GM18870 (cell line): ENCODE measurements at regions not wholly inside any gene's neighbourhood (a gene's known extent, or its start where the extent isn't known, plus 50 kb on each side); places are given as distances from the start of the nearest gene placed in this dataset.
"Not testable (repeated sequence)": the region's sequence is repeated elsewhere in the genome, so short reads cannot be mapped to it uniquely, and the experiment has no call there.

Experiments used
- ATAC-seq: cut with Tn5 transposase; IDR thresholded peaks from one replicate; pipeline ENCODE4 v1.9.1; 2021; ENCODE audit warnings: moderate library complexity; ENCODE audit not compliant: unreplicated experiment

- not testable (repeated sequence) for ATAC-seq
Measured at GRCh38 chr17:45585794-45586650, 95.5 kb upstream of the PLEKHM1 start.

- ATAC-seq, result not testable (repeated sequence)
Measured at GRCh38 chr17:45586651-45586934, 96.1 kb upstream of the PLEKHM1 start.

- not testable (repeated sequence) for ATAC-seq
Measured at GRCh38 chr17:45592433-45592923, 102.0 kb upstream of the PLEKHM1 start.

DNA sequence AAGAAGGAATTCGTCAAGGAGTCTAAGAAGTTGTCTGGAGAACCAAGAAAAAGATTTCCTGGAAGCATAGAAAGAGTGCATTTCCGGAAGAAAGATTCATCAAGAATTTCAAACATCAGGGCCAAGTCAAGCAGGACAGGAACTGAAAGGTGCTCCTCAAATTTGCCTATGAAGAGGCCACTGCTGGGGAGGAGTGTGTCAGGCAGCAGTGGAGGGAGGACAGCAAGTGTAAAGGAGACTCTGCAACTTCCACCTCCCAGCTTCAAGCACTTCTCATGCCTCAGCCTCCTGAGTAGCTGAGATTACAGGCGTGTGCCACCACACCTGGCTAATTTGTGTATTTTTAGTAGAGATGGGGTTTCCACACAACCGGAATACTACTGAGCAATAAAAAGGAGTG, 105.8 kb upstream of the PLEKHM1 start:
- ATAC-seq, result not testable (repeated sequence)

DNA sequence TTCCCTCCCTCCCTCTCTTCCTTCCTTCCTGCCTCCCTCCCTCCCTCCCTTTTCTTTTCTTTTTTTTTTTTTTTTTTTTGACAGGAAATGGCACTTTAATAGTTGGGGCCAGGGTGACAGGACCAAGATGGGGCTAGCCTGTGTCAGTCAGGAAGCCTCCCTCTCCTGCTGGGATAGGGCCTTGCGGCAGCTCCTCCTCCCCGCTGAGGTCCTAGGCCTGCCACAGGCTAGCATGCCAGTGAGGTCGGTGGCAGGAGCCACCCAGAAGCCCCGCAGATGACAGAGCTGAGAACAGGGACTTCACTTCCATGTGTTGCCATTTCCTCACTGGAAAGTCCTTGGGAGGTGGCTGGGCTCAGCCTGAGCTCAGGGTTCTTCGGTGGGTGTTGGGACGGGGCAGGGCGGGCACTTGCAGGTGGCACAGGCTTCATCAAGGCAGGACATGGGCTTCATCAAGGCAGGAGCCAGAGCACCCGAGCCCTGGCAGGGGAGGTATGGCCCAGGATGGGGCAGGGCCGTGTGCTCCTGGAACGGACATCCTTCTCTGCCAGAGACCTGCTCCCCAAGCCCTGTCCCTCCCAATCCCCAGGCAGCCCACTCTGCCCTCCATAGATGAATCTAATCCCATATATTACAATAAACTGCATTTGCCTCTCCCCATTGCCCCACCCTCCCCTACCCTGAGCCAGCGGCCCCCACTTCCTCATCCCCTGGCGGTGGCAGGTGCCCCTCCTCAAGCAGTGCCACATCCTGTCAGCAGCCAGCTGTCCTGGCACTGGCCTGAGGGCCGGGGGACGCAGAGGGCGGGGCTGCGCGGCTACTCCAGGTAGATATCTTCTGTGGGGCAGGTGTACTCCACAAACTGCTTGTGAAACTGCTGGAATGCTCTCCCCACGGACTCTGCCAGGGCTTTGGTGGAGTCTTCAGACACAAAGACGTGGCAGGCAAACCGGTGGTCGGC, 109.8 kb upstream of the PLEKHM1 start:
- not testable (repeated sequence) for ATAC-seq

GRCh38 chr17:45601013-45601412, 110.5 kb upstream of the PLEKHM1 start:
- not testable (repeated sequence) for ATAC-seq

- ATAC-seq, result not testable (repeated sequence)
Measured at GRCh38 chr17:45601605-45602539, 111.4 kb upstream of the PLEKHM1 start.

DNA sequence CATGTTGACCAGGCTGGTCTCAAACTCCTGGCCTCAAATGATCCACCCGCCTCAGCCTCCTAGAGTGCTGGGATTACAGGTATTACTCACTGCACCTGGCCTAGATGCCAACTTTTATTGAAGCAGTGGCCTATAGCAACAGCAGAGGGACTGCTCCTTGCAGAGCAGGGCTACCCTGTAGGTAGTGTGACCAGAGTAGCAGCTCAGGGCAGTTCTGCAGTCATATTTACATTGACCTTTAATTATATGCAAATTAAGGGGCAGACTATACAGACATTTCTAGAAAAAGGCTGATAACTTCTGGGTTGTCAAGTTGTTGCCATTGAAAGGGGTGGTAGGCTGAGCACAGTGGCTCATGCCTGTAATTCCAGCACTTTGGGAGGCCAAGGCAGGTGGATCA, 115.2 kb upstream of the PLEKHM1 start:
- ATAC-seq, result not testable (repeated sequence)

DNA sequence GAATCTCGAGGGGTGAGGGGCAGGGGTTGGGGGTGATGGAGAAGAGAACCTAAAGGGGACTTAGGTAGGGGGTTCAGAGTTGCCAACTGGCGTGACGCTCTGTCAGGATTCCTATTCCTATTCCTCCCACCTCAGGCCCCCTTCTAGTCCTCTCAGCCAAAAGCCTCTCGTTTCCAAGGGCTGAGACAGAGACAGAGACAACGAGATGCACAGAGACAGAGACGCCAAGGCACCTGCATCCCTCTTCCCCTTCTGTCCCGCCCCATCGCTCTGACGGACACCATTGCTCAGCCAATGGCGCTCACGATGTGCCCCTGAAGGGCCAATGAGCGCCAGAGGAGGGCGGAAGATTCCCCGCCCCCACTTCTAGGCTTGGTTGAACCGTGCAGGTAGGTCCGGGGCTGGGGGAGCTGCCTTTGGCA, 129.5 kb upstream of the PLEKHM1 start:
- ATAC-seq, result peak; percentile 77

DNA sequence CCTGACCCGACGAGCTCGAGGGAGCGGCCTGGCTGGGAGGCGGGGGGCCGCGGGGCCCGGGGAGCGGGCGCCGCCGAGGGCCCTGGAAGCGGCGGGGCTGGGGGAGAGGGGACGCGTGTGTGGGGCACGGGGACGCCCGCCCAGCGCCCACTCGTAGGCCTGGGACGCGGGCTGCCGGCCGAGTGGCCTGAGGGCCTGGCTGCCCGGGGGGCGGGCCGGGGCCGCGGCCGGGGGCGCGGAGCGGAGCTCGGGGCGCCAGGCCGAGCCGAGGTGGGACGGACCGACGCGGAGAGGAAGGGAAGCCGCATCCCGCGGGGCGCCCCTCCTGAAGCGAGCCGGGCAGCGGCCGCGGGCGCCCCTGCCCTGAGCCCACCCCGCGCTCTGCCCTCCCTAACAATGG, 129.9 kb upstream of the PLEKHM1 start:
- not testable (repeated sequence) for ATAC-seq

DNA sequence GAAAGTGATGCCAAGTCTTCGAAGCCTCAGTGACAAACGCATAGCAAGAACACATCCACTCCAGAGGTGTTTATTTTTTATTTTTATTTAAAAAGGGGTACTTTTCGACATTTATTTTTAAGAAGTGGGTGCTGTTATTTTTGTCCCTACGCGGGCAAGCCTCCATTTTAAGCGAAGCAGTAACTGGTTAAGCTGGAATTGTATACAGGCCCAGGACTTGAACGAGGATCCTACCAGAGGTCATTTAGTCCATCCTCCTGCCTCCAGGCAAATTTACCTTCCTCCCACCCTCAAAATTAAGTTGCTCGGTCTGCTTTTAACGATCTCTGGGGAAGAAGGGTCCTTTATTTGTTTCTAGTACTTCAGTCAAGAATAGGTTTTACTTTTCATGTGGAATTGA, 130.6 kb upstream of the PLEKHM1 start:
- not testable (repeated sequence) for ATAC-seq

- not testable (repeated sequence) for ATAC-seq
Measured at GRCh38 chr17:45622295-45622694, 131.8 kb upstream of the PLEKHM1 start.

- no peak for ATAC-seq
Measured at GRCh38 chr17:45628019-45628418, 137.5 kb upstream of the PLEKHM1 start.

GRCh38 chr17:45631941-45632340, 141.4 kb upstream of the PLEKHM1 start:
- no peak for ATAC-seq

- ATAC-seq, result no peak
Measured at GRCh38 chr17:45639297-45639849, 144.7 kb upstream of the CRHR1 start.

- ATAC-seq, result no peak
Measured at GRCh38 chr17:45640141-45640850, 143.8 kb upstream of the CRHR1 start.

DNA sequence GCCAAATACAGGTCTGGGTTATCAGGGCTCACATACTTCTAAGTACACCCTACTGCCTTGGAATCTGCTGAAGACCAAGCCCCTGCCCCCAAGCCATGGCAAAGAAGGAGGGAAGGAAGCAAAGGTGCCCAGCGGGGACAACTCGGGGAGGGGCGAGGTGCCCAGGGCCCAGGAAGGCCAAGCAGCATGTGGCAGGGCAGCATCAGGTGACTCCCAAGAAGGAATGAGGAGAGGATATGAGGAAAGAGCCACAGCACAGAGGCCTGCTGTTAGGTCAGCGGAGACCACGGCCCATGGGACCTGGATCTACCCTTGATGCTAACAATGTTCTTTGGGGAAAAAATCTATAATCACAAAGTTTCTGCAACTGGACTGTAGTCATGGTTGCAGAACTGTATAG, 142.6 kb upstream of the CRHR1 start:
- ATAC-seq, result no peak

GRCh38 chr17:45643591-45643990, 140.5 kb upstream of the CRHR1 start:
- ATAC-seq, result no peak

DNA sequence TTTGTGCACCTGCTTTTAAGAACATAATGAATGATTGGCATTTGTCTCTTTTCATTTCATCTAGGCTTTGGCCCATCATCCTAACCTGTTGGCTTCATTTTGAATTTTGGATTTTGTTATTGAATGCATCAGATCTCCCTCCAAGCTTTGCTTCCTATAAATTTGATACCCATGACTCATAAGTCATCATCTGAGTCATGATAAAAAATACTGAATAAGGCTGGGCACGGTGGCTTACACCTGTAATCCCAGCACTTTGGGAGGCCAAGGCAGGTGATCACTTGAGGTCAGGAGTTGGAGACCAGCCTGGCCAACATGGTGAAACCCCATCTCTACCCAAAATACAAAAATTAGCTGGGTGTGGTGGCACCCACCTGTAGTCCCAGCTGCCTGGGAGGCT, 139.5 kb upstream of the CRHR1 start:
- ATAC-seq, result not testable (repeated sequence)

DNA sequence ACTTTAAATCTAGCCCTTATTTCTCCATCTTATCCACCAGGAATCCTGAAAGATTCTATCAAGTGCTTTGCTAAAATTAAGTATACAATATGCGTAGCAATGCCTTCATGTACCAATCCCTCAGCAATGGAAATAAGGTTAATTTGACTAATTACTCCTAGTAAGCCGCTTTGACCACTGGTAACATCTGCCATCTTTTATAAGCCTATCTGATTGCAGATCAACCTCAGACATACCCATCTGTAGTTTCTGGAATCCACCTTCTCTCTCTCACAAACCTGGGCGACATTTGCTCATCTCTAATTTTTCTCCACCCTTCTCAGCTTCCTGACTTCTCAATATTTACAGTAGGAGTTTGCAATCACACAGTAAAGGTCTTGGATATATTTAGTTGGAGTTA, 138.8 kb upstream of the CRHR1 start:
- ATAC-seq, result no peak
